LNCaP clone FGC (cell line): ENCODE measurements at regions not wholly inside any gene's neighbourhood (a gene's known extent, or its start where the extent isn't known, plus 50 kb on each side); places are given as distances from the start of the nearest gene placed in this dataset.

Experiments used
- DNase-seq: peaks from one replicate; pipeline ENCODE4 v3.0.0-alpha.2; 2011; ENCODE audit warnings: low read depth
- H3K4me3 ChIP-seq: 2 replicates; pipeline ENCODE4 v1.5.1; 2011; ENCODE audit warnings: mild to moderate bottlenecking, low read depth, low read length, control low read depth
- CTCF ChIP-seq: IDR thresholded peaks from 2 replicates; pipeline ENCODE4 v1.5.1; 2012; ENCODE audit warnings: mild to moderate bottlenecking; ENCODE audit not compliant: control insufficient read depth, insufficient read depth; ENCODE audit errors: extremely low read depth

- no peak for TF ChIP-seq CTCF
- DNase-seq, result no peak
- H3K4me3 ChIP-seq, result no peak overlapping the region
Observed at GRCh38 chr9:134226221-134226930, 62.0 kb upstream of the RNU6ATAC start.

- no peak for DNase-seq
- TF ChIP-seq CTCF, result no peak
Observed at GRCh38 chr9:134227451-134228411, 63.4 kb upstream of the RNU6ATAC start.

GRCh38 chr9:134228649-134229048 lies 64.3 kb upstream of the RNU6ATAC start:
- H3K4me3 ChIP-seq, result no peak overlapping the region
- no peak for DNase-seq
- no peak for TF ChIP-seq CTCF

More at GRCh38 chr9:134227451-134228411, 63.4 kb upstream of the RNU6ATAC start:
- H3K4me3 ChIP-seq, result no peak overlapping the region

GRCh38 chr9:134229466-134230091 lies 65.2 kb upstream of the RNU6ATAC start:
- DNase-seq, result no peak
- no peak for TF ChIP-seq CTCF
- no peak overlapping the region for H3K4me3 ChIP-seq

- H3K4me3 ChIP-seq, result no peak overlapping the region
- no peak for TF ChIP-seq CTCF
- DNase-seq, result no peak
Observed at GRCh38 chr9:134230092-134230941, 66.0 kb upstream of the RNU6ATAC start.

- no peak overlapping the region for H3K4me3 ChIP-seq
- no peak for TF ChIP-seq CTCF
- no peak for DNase-seq
Observed at GRCh38 chr9:134230942-134231325, 66.6 kb upstream of the RNU6ATAC start.
